ENCODE measurements at regions not wholly inside any gene's neighbourhood (a gene's known extent, or its start where the extent isn't known, plus 50 kb on each side); places are given as distances from the start of the nearest gene placed in this dataset.

- Histone ChIP-seq H4K20me1 (ENCODE audit: control insufficient read depth, extremely low read depth, insufficient read depth, low read length) (no peaks in the 10 kb centered on the region), H3K27ac (ENCODE audit: insufficient read depth, low read length) (no peak overlapping the region), H3K79me2 (ENCODE audit: control insufficient read depth, insufficient read depth, low read length) (no peaks in the 10 kb centered on the region), H3K4me3 (replicated peaks in 1 of 4; ENCODE audit: control extremely low read depth in 1 of 4, insufficient read depth in 1 of 4, low read depth in 3 of 4, low read length in 4 of 4) (no peak overlapping the region), H3K4me2 (ENCODE audit: extremely low read depth, insufficient read depth, low read length) (no peak overlapping the region), H3K4me1 (ENCODE audit: control insufficient read depth, extremely low read depth, insufficient read depth, low read length) (no peaks in the 10 kb centered on the region), H2AFZ (ENCODE audit: low read length) (no peak overlapping the region), H3K27me3 (ENCODE audit: control insufficient read depth, insufficient read depth, low read length) (no peaks in the 10 kb centered on the region), H3K9ac (ENCODE audit: insufficient read depth, low read length) (no peak overlapping the region), H3K36me3 (ENCODE audit: control insufficient read depth, insufficient read depth, low read length) (no peaks in the 10 kb centered on the region), H3K9me3 (ENCODE audit: control insufficient read depth, insufficient read depth, low read depth, low read length) (no peaks in the 10 kb centered on the region)
- DNase-seq (ENCODE audit: low read depth in 2 of 2): peak; percentile 23 to 91
- no peak for TF ChIP-seq EZH2 (IDR thresholded peaks at IDR 0.05; ENCODE audit: low read length, missing control alignments)
- TF ChIP-seq, protein P1, sequence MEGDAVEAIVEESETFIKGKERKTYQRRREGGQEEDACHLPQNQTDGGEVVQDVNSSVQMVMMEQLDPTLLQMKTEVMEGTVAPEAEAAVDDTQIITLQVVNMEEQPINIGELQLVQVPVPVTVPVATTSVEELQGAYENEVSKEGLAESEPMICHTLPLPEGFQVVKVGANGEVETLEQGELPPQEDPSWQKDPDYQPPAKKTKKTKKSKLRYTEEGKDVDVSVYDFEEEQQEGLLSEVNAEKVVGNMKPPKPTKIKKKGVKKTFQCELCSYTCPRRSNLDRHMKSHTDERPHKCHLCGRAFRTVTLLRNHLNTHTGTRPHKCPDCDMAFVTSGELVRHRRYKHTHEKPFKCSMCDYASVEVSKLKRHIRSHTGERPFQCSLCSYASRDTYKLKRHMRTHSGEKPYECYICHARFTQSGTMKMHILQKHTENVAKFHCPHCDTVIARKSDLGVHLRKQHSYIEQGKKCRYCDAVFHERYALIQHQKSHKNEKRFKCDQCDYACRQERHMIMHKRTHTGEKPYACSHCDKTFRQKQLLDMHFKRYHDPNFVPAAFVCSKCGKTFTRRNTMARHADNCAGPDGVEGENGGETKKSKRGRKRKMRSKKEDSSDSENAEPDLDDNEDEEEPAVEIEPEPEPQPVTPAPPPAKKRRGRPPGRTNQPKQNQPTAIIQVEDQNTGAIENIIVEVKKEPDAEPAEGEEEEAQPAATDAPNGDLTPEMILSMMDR (conservative IDR thresholded peaks at IDR 0.05 in 1 of 2, IDR thresholded peaks at IDR 0.05 in 1 of 2; ENCODE audit: low read depth in 1 of 2, low read length in 2 of 2): no peak
These were observed 894.3 kb downstream of the OTOL1 start for GRCh38 chr3:162390891-162391290.

GRCh38 chr3:162391301-162391700, 894.7 kb downstream of the OTOL1 start:
- Histone ChIP-seq H2AFZ (ENCODE audit: low read length) (no peak overlapping the region), H3K9me3 (ENCODE audit: control insufficient read depth, insufficient read depth, low read depth, low read length) (no peaks in the 10 kb centered on the region), H3K27ac (ENCODE audit: insufficient read depth, low read length) (no peak overlapping the region), H3K9ac (ENCODE audit: insufficient read depth, low read length) (no peak overlapping the region), H3K4me3 (replicated peaks in 1 of 4; ENCODE audit: control extremely low read depth in 1 of 4, insufficient read depth in 1 of 4, low read depth in 3 of 4, low read length in 4 of 4) (no peak overlapping the region), H4K20me1 (ENCODE audit: control insufficient read depth, extremely low read depth, insufficient read depth, low read length) (no peaks in the 10 kb centered on the region), H3K36me3 (ENCODE audit: control insufficient read depth, insufficient read depth, low read length) (no peaks in the 10 kb centered on the region), H3K4me2 (ENCODE audit: extremely low read depth, insufficient read depth, low read length) (no peak overlapping the region), H3K79me2 (ENCODE audit: control insufficient read depth, insufficient read depth, low read length) (no peaks in the 10 kb centered on the region), H3K4me1 (ENCODE audit: control insufficient read depth, extremely low read depth, insufficient read depth, low read length) (no peaks in the 10 kb centered on the region), H3K27me3 (ENCODE audit: control insufficient read depth, insufficient read depth, low read length) (no peaks in the 10 kb centered on the region)
- TF ChIP-seq, protein P1 (conservative IDR thresholded peaks at IDR 0.05 in 1 of 2, IDR thresholded peaks at IDR 0.05 in 1 of 2; ENCODE audit: low read depth in 1 of 2, low read length in 2 of 2): no peak
- TF ChIP-seq EZH2 (IDR thresholded peaks at IDR 0.05; ENCODE audit: low read length, missing control alignments): no peak
- DNase-seq (ENCODE audit: low read depth in 2 of 2): peak; percentile 25 to 72

DNA sequence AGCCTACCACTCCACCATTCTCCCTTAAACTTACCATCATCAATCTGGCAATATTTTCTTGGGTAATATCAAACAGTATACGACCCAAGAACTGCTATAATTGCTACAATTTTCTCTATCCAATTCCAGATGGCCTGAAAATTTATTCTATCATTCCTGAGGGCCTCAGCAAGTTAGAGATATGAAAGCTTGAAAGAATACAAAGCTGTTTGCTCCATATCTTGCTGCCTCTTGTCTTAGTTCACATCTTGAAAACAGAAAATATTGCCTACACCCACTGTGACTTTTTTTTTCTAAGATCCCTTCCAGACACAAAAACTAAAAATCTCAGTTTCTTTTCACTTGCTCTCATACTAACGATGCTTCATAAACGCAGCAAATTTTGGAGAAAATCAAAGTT, 898.9 kb downstream of the OTOL1 start:
- no peaks in the 10 kb centered on the region for H3K4me1 ChIP-seq (ENCODE audit: control insufficient read depth, extremely low read depth, insufficient read depth, low read length)
- no peaks in the 10 kb centered on the region for H4K20me1 ChIP-seq (ENCODE audit: control insufficient read depth, extremely low read depth, insufficient read depth, low read length)
- H3K79me2 ChIP-seq (ENCODE audit: control insufficient read depth, insufficient read depth, low read length): no peaks in the 10 kb centered on the region
- H3K36me3 ChIP-seq (ENCODE audit: control insufficient read depth, insufficient read depth, low read length): no peaks in the 10 kb centered on the region
- H3K27ac ChIP-seq (ENCODE audit: insufficient read depth, low read length): no peak overlapping the region
- H2AFZ ChIP-seq (ENCODE audit: low read length): no peak overlapping the region
- H3K27me3 ChIP-seq (ENCODE audit: control insufficient read depth, insufficient read depth, low read length): no peaks in the 10 kb centered on the region
- H3K4me3 ChIP-seq (replicated peaks in 1 of 4; ENCODE audit: control extremely low read depth in 1 of 4, insufficient read depth in 1 of 4, low read depth in 3 of 4, low read length in 4 of 4): no peak overlapping the region
- no peaks in the 10 kb centered on the region for H3K9me3 ChIP-seq (ENCODE audit: control insufficient read depth, insufficient read depth, low read depth, low read length)
- no peak overlapping the region for H3K9ac ChIP-seq (ENCODE audit: insufficient read depth, low read length)
- no peak for DNase-seq (ENCODE audit: low read depth in 2 of 2)
- no peak for TF ChIP-seq EZH2 (IDR thresholded peaks at IDR 0.05; ENCODE audit: low read length, missing control alignments)
- TF ChIP-seq, protein P1 (conservative IDR thresholded peaks at IDR 0.05 in 1 of 2, IDR thresholded peaks at IDR 0.05 in 1 of 2; ENCODE audit: low read depth in 1 of 2, low read length in 2 of 2): no peak
- no peak overlapping the region for H3K4me2 ChIP-seq (ENCODE audit: extremely low read depth, insufficient read depth, low read length)
